ENCODE measurements at regions not wholly inside any gene's neighbourhood (a gene's known extent, or its start where the extent isn't known, plus 50 kb on each side); places are given as distances from the start of the nearest gene placed in this dataset.

GRCh38 chr3:182570946-182571594 lies 222.2 kb upstream of the ATP11B start:
- no peaks in the 10 kb centered on the region for H3K36me3 ChIP-seq (ENCODE audit: low read depth)
- DNase-seq (ENCODE audit: low spot score) = no peak
- TF ChIP-seq CTCF (IDR thresholded peaks at IDR 0.05; ENCODE audit: poor library complexity, severe bottlenecking) = no peak
- H3K27me3 ChIP-seq (ENCODE audit: insufficient read depth, poor library complexity, severe bottlenecking) = no peaks in the 10 kb centered on the region
- H3K4me1 ChIP-seq (ENCODE audit: insufficient read depth, poor library complexity, severe bottlenecking) = no peaks in the 10 kb centered on the region
- ATAC-seq (ENCODE audit: low read depth) = no peak
- H3K27ac ChIP-seq (ENCODE audit: poor library complexity, severe bottlenecking) = no peak overlapping the region
- no peaks in the 10 kb centered on the region for H3K9me3 ChIP-seq (ENCODE audit: severe bottlenecking)
- no peak overlapping the region for H3K4me3 ChIP-seq (ENCODE audit: severe bottlenecking)

- H3K36me3 ChIP-seq (ENCODE audit: low read depth) = no peaks in the 10 kb centered on the region
- DNase-seq (ENCODE audit: low spot score) (no peak), ATAC-seq (ENCODE audit: low read depth) (no peak)
- H3K9me3 ChIP-seq (ENCODE audit: severe bottlenecking) = no peaks in the 10 kb centered on the region
- H3K27ac ChIP-seq (ENCODE audit: poor library complexity, severe bottlenecking) = no peak overlapping the region
- H3K4me3 ChIP-seq (ENCODE audit: severe bottlenecking) = no peak overlapping the region
- TF ChIP-seq CTCF (IDR thresholded peaks at IDR 0.05; ENCODE audit: poor library complexity, severe bottlenecking) = no peak
- no peaks in the 10 kb centered on the region for H3K27me3 ChIP-seq (ENCODE audit: insufficient read depth, poor library complexity, severe bottlenecking)
- no peaks in the 10 kb centered on the region for H3K4me1 ChIP-seq (ENCODE audit: insufficient read depth, poor library complexity, severe bottlenecking)
These were observed 217.4 kb upstream of the ATP11B start for GRCh38 chr3:182575941-182576340.

GRCh38 chr3:182583545-182583944 lies 209.8 kb upstream of the ATP11B start:
- TF ChIP-seq CTCF (IDR thresholded peaks at IDR 0.05; ENCODE audit: poor library complexity, severe bottlenecking) = no peak
- ATAC-seq (ENCODE audit: low read depth) = peak; percentile 41; the same call in 2 of the 3 replicates
- Histone ChIP-seq H3K9me3 (ENCODE audit: severe bottlenecking) (peaks cover under 1% of the 10 kb centered on the region), H3K27me3 (ENCODE audit: insufficient read depth, poor library complexity, severe bottlenecking) (no peaks in the 10 kb centered on the region), H3K4me3 (ENCODE audit: severe bottlenecking) (no peak overlapping the region), H3K4me1 (ENCODE audit: insufficient read depth, poor library complexity, severe bottlenecking) (no peaks in the 10 kb centered on the region), H3K27ac (ENCODE audit: poor library complexity, severe bottlenecking) (no peak overlapping the region), H3K36me3 (ENCODE audit: low read depth) (no peaks in the 10 kb centered on the region)
- DNase-seq (ENCODE audit: low spot score) = no peak

- DNase-seq (ENCODE audit: low spot score) = no peak
- no peak for ATAC-seq (ENCODE audit: low read depth)
- no peak for TF ChIP-seq CTCF (IDR thresholded peaks at IDR 0.05; ENCODE audit: poor library complexity, severe bottlenecking)
- no peak overlapping the region for H3K27ac ChIP-seq (ENCODE audit: poor library complexity, severe bottlenecking)
- no peaks in the 10 kb centered on the region for H3K36me3 ChIP-seq (ENCODE audit: low read depth)
- H3K4me1 ChIP-seq (ENCODE audit: insufficient read depth, poor library complexity, severe bottlenecking) = no peaks in the 10 kb centered on the region
- H3K4me3 ChIP-seq (ENCODE audit: severe bottlenecking) = no peak overlapping the region
- no peaks in the 10 kb centered on the region for H3K27me3 ChIP-seq (ENCODE audit: insufficient read depth, poor library complexity, severe bottlenecking)
- H3K9me3 ChIP-seq (ENCODE audit: severe bottlenecking) = peaks cover 2% of the 10 kb centered on the region
These were observed 207.7 kb upstream of the ATP11B start for GRCh38 chr3:182585532-182586150.

- Histone ChIP-seq H3K4me3 (ENCODE audit: severe bottlenecking) (no peak overlapping the region), H3K36me3 (ENCODE audit: low read depth) (no peaks in the 10 kb centered on the region), H3K4me1 (ENCODE audit: insufficient read depth, poor library complexity, severe bottlenecking) (peaks cover 6% of the 10 kb centered on the region), H3K9me3 (ENCODE audit: severe bottlenecking) (peaks cover 2% of the 10 kb centered on the region), H3K27me3 (ENCODE audit: insufficient read depth, poor library complexity, severe bottlenecking) (no peaks in the 10 kb centered on the region), H3K27ac (ENCODE audit: poor library complexity, severe bottlenecking) (no peak overlapping the region)
- ATAC-seq (ENCODE audit: low read depth) (no peak), DNase-seq (ENCODE audit: low spot score) (no peak)
- no peak for TF ChIP-seq CTCF (IDR thresholded peaks at IDR 0.05; ENCODE audit: poor library complexity, severe bottlenecking)
These were observed 200.6 kb upstream of the ATP11B start for GRCh38 chr3:182592747-182593146.

Data from RWPE2 (cell line).